Neural progenitor cell (in vitro differentiated cells): ENCODE measurements at regions not wholly inside any gene's neighbourhood (a gene's known extent, or its start where the extent isn't known, plus 50 kb on each side); places are given as distances from the start of the nearest gene placed in this dataset.

ENCODE experiments used
- CTCF ChIP-seq: fragments of 200-600 bp; sonication (generic); IDR thresholded peaks from 2 replicates; pipeline ENCODE4 v1.5.1; 2017; ENCODE audit warnings: antibody characterized with exemption, mild to moderate bottlenecking
- EZH2 ChIP-seq: fragments of 200-600 bp; sonication (generic); IDR thresholded peaks from 2 replicates; pipeline ENCODE4 v1.6.1; 2017; ENCODE audit warnings: antibody characterized with exemption, mild to moderate bottlenecking, moderate library complexity

- TF ChIP-seq EZH2 (no peak), CTCF (no peak)
Measured at GRCh38 chr14:89586258-89587135, 169.5 kb upstream of the FOXN3 start.
